ENCODE measurements at regions not wholly inside any gene's neighbourhood (a gene's known extent, or its start where the extent isn't known, plus 50 kb on each side); places are given as distances from the start of the nearest gene placed in this dataset.

GRCh38 chr7:19352305-19352695 lies 207.1 kb upstream of the FERD3L start:
- TF ChIP-seq ERG (CRISPR knock-in tag; IDR thresholded peaks at IDR 0.05): no peak
- TF ChIP-seq JUN (CRISPR knock-in tag; IDR thresholded peaks at IDR 0.05): no peak
- no peak for TF ChIP-seq CTCF (IDR thresholded peaks at IDR 0.05)
- TF ChIP-seq EMX1 (CRISPR knock-in tag; IDR thresholded peaks at IDR 0.05): no peak
- no peak for TF ChIP-seq ZNF512 (CRISPR knock-in tag; IDR thresholded peaks at IDR 0.05; ENCODE audit: borderline replicate concordance)
- no peak for TF ChIP-seq E2F4 (CRISPR knock-in tag; IDR thresholded peaks at IDR 0.05; ENCODE audit: borderline replicate concordance, low read depth)
- TF ChIP-seq SMAD3 (CRISPR knock-in tag; IDR thresholded peaks at IDR 0.05; ENCODE audit: borderline replicate concordance): no peak
- TF ChIP-seq USF2 (CRISPR knock-in tag; IDR thresholded peaks at IDR 0.05): no peak
- TF ChIP-seq ATF6 (CRISPR knock-in tag; IDR thresholded peaks at IDR 0.05): no peak
- no peak for TF ChIP-seq FOXJ3 (CRISPR knock-in tag; IDR thresholded peaks at IDR 0.05; ENCODE audit: borderline replicate concordance)
